HG03280 (cell line): ENCODE measurements at regions not wholly inside any gene's neighbourhood (a gene's known extent, or its start where the extent isn't known, plus 50 kb on each side); places are given as distances from the start of the nearest gene placed in this dataset.
"Not testable (repeated sequence)": the region's sequence is repeated elsewhere in the genome, so short reads cannot be mapped to it uniquely, and the experiment has no call there.

Source experiments
- ATAC-seq: cut with Tn5 transposase; IDR thresholded peaks from one replicate; pipeline ENCODE4 v1.9.1; 2021; ENCODE audit warnings: mild to moderate bottlenecking, moderate library complexity; ENCODE audit not compliant: unreplicated experiment

- no peak for ATAC-seq
These were observed 153.9 kb upstream of the SCN7A start for GRCh38 chr2:166647935-166648334.

DNA sequence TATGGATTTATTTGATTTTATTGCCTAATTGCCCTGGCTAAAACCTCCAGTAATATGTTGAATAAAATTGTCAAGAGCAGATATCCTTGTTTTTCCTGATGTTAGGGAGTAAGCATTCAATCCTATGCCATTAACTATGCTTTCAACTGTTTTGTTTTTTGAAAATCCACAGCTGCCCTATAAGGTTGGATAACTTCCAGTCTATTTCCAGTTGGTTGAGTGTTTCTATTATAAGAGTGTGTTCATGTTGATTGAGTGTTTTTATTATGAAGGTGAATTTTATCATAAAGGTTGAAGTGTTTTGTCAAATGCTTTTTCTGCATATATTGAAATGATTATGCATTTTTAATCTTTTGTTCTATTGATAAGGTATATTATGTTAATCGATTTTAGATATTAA, 149.9 kb upstream of the SCN7A start:
- no peak for ATAC-seq

- ATAC-seq, result not testable (repeated sequence)
These were observed 147.5 kb upstream of the SCN7A start for GRCh38 chr2:166641516-166641915.

- ATAC-seq, result no peak
These were observed 143.0 kb upstream of the SCN7A start for GRCh38 chr2:166637051-166637450.

GRCh38 chr2:166634706-166635105, 140.7 kb upstream of the SCN7A start:
- ATAC-seq, result no peak

DNA sequence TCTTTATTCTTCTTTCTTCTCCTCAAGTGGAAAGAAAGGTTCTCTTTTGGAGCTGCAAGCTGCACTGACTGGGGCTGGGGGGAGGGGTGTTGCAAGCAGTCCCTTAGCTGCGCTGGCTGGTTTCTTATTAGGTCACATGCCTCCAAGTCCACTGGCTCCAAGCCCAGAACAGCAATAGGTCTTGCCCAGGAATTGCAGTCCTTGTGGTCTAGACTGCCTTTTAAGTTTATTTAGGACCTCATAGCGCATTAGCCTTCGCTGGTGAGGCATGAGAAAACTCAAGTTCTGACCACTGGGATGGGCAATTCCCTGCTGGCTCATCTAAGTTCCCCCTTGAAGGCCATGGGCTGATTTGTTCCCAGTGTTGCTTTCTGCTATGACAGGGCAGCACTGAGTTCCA, 138.6 kb upstream of the SCN7A start:
- ATAC-seq, result no peak

- ATAC-seq, result no peak
These were observed 134.6 kb upstream of the SCN7A start for GRCh38 chr2:166628478-166629136.

DNA sequence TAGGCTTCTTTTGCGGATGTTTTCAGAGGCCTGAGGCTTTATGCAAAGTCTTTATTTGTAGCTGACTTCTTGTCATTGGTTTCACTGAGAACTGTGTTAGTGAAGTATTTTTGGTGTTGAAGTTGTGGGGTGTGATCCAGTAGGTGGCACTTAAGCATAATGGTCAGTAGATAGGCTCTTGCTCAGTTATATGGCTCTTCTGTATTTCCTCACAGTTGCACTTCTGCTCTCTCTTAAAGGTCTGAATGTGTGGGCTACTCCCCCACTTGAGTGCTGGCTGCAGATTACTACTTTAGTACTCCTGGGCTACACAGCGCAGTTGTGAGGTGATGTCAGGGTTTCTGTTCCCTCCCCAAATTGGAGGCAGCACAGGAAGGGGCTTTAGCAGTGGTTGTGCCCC, 133.8 kb upstream of the SCN7A start:
- no peak for ATAC-seq

GRCh38 chr2:166625670-166626069, 131.6 kb upstream of the SCN7A start:
- no peak for ATAC-seq

DNA sequence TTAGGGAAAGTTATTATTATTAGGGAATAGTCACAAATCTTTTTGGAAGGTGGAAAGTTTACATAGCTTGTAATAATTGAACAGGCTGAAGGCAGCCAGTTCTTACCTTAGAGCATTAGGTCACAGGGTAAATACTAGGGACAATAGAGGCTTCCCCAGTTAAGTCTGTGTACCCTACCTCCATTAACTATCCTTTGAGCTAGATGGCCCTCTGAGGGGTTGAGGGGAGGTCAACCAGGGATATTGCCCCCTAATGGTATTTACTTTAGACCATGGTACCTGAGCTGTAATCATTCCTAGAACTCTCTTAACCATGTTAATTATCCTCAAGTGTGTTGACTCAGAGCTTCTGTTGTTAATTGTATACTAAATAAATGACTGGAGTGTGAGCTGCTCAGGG, 120.5 kb upstream of the SCN7A start:
- ATAC-seq, result no peak

DNA sequence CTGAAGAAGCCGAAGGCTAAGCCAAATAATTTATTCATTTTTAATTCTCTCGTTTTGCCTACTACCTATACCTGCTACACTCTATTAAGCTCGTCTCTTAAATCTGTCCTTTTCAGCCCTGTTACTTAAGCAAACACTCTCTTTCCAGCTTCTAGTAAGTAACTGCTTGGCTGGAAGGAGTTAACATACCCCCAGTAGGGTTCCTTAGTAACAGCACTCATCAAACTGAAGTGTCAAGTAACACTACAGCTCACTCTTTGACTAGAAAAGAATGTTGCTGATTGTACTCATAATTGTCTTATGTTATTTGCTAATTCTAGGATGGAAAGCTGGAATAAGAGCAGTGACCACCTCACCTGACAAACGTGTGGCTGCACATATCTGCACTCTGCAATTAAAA, 120.0 kb upstream of the SCN7A start:
- no peak for ATAC-seq

DNA sequence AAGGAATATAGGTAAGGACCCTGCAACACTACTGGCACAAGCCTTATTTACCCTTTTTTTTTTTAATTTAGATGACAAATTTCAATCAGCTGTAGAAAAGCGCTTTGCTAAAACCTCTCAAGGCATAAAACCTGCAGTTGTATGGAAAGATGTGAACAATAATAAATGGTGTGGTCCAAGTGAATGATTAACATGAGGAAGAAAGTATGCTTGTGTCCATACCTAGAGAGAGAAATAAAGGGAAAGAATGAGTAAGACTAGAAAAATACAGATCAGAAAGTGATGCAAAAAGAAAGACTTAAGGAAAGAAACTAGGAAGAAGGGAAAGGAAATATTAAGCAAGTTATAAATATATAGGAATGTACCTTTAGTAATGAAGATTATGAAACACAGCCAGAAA, 119.2 kb upstream of the SCN7A start:
- ATAC-seq, result no peak

GRCh38 chr2:166612214-166612613, 118.2 kb upstream of the SCN7A start:
- ATAC-seq, result no peak

GRCh38 chr2:166610913-166611305, 116.9 kb upstream of the SCN7A start:
- ATAC-seq, result no peak

DNA sequence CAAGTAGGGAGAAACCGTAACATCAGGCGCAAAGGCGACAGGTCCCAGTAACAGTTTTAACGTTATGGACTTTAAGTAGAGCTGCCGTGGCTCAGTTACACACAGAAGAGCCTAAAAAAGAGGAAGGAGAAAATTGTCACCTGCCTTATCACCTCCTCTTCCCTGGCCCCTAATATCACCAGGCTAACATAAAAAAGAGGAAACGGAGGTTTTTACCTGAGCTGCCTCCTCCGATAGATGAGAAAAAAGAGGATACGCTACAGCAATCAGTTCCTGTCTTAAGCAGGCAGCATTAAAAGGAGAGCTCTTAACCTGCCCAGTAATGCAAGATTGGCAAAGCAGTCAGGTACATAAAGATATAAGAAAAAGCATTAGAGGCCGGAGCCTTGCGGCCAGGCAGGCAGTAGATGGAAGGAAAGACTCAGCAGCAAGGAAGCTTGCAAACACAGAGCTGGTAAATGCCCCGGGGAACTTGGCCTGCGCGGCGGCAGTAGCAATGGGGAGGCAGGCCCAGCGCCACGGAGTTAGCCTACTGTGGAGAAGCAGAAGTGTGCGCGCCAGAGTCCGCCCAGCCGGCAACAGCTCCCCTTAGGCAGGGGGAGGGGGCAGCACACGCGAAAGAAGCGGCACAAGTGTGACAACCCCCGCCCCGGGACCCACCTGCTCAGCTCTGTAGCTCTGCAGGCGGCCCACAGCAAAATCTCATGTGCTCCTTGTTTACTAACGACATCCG, 116.3 kb upstream of the SCN7A start:
- ATAC-seq, result no peak

- no peak for ATAC-seq
These were observed 115.3 kb upstream of the SCN7A start for GRCh38 chr2:166609183-166609959.

- no peak for ATAC-seq
These were observed 113.8 kb upstream of the SCN7A start for GRCh38 chr2:166607880-166608279.

DNA sequence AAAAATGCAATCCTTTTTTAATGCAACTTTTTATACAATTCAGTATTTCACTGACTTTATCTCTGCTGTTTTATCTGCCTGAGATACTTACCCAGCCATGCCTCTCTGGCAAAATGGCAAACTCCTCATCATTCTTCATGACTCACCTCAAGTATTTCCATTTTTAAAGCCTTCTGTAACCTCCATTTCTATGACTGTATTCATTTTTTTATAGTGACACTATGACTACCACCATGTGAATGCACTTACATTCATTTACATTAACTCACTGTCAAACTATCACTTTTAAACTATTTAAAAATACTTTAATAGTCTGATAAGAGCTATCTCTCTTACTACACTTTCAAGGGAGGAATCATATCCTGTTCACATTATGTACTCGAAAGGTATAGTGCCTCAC, 99.4 kb upstream of the SCN7A start:
- no peak for ATAC-seq

DNA sequence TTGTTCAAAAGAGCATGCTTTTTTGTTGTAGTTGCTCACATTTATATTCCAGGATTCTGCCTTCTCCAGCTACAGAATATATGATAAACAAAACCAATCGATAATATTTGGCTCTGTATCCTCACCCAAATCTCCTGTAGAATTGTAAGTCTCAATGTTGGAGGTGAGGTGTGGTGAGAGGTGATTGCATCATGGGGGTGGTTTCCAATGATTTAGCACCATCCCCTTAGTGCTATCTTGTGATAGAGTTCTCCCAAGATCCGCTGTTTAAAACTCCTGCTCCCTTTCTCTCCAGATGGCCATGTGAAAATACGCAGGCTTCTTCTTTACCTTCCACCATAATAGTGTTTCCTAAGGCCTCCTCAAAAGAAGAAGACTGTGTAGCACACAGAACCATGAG, 98.7 kb upstream of the SCN7A start:
- ATAC-seq, result no peak

DNA sequence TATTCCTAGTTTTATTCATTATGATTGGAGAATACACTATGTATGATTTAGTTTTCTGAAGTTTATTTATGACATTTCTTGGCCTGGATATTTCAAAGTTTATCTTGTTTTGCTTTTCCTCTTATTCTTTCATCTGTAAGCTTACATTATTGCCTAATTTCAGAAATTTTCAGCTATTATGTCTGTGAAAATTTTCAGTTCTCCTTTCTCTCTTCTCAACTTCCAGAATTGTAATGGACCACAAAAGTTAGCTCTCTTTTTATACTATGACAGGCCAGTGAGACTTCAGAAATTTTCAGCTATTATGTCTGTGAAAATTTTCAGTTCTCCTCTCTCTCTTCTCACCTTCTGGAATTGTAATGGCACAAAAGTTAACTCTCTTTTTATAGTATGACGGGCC, 97.2 kb upstream of the SCN7A start:
- no peak for ATAC-seq

- no peak for ATAC-seq
These were observed 79.3 kb upstream of the SCN7A start for GRCh38 chr2:166573391-166573790.

DNA sequence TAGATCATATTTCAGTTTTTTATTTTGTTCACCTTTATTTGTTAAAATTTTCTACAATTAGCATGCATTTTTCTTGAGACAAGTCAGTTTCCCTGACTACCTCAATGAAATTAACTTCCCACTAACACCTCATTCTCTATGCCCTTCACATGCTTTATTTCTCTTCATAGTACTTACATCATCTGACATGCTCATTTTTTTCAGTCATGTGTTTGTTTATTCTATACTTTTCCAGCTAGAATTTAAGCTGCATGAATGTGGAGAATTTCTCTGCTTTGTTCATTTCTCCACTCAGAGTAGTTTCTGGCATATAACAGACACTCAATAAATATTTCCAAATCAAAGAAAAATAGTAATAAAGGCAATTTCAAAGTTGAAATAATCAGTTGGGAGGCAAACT, 78.9 kb upstream of the SCN7A start:
- no peak for ATAC-seq
